Activated T-cell treated with anti-CD3 and anti-CD28 coated beads for 24 hours (primary cell): ENCODE measurements at regions not wholly inside any gene's neighbourhood (a gene's known extent, or its start where the extent isn't known, plus 50 kb on each side); places are given as distances from the start of the nearest gene placed in this dataset.

Source experiments
- DNase-seq: peaks from one replicate; pipeline ENCODE4 v3.0.0-alpha.2; 2020; ENCODE audit warnings: low read depth

DNA sequence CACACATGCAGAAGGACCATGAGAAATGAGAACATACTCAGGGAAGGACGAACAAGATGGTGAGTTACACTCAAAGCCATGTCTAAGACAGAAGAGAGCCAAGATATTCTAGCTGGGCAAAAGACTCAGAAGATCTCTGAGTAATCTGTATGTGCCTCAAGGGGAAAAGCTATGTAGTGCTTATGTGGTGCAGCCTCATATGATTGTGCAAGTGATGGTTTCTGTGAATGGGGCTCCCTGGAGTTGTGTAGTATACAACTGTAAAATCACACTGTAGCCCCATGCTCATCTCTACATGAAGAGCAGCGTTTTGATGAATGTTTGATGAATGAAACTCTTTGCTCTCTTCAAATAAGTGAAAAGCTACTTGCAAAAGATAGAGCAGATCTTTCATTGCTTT lies 57.5 kb downstream of the OSR1 start:
- no peak for DNase-seq

DNA sequence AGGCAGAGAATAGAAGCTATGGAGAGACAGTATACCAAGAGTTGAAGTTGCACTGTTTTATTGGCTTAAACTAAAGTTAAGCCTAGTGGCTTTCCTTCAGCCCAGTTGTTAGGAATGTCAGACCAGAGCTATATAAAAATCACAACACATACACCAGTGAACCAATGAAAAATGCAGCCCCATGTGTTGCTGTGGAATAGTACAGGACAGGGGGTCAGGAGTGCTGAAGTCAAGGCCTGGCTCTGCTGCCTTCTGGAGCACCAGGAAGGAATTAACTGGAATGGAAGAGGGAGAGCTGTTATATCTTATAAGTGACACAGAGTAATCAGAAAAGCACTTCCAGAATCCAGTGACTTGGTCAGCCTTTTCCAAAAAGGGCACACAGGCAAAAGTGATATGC lies 58.9 kb downstream of the OSR1 start:
- DNase-seq: no peak

DNA sequence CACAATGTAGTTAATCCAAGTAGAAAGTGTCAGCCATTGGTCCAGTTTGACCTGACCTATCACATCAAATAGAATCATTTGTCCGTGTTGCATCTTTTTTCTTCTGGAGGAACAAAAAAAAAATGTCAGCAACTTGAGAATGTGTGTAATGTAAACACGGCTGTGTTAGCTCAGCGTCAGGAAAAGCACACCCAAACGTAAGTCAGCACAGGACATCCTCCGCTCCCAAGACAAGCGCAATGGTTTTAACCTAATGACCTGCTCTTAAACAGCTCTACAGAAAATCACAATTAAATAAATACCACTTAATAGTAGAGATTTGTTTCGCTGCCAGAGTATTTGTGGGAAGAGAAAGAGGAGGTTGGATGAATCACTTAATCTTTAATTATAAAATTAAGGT lies 59.4 kb downstream of the OSR1 start:
- no peak for DNase-seq

DNA sequence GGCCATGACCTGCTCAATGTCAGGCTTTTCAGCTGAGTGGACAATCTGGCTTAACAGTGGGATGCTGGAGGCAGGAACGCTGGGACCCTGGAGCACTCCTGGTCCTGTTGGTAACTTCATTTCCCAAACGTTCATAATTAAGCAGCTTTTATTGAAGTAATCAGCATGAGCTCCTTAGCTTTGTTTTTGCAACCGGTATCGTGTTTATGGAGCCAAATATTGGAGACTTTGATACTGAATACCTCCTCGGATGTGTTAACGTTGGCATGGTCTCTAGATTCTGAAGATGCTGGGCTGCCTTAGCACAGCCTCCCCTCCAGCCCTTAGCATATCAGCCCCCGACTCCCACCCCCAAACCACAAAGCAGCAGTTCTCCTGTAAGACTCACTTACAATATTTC lies 60.7 kb downstream of the OSR1 start:
- no peak for DNase-seq

DNA sequence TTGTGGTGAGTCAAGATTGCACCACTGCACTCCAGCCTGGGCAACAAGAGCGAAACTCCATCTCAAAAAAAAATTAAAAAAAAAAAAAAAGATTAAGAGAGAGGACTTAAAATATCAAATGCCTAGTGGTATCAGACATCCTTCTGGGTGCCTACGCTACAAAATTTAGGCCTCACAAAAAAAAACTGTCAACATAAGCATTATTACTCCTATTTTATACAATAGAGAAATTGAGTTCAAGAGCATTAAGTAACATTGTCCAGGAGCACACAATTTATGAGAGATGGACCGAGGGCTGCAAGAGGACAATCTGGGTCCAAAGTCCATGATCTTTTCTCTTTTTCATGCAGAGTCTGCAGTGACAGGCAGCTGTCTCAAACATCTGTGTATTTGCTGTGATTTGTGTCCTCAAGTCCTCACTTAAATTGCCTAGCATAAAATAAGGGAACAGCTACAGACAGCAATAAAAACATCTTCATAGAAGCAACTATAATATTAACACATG lies 62.4 kb downstream of the OSR1 start:
- no peak for DNase-seq

DNA sequence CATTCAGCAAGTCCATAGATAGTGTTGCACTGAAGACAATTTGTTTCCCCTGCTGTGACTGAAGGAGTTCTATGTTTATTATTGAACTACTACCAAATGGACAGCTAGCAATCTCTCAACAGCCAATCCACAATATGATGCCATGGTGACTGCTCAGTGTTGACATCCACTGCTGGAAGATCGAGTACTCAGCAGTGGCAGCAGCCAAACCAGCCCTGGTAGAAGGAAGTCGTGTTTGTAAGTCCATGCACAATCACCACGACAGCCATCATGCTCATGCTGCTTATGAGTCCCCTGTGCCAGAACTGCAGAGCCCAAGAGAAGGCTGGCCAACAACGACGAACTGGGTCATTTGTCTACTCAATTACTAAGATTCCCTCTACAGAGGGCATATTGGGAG lies 66.4 kb downstream of the OSR1 start:
- DNase-seq: no peak

DNA sequence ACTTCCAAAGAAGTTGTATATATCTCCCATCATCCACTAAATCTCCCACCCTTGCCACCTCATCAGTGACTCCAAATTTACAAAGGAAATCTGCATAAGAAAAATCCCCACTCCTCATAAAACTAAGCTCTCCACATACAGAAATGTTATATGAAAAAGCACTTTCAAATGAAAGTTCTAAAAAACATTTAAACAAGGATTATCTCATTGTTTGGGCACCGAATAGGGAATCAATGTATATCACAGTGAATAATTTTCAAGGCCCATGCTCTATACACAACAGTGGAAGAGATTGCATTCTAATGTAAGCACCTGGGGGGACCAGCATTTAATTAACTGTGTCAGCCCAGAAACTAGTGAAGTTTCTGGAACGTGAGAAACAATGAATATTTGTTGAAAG lies 70.1 kb downstream of the OSR1 start:
- no peak for DNase-seq

GRCh38 chr2:19287324-19287723 lies 71.1 kb downstream of the OSR1 start:
- no peak for DNase-seq

- no peak for DNase-seq
Observed at GRCh38 chr2:19282305-19282704, 76.1 kb downstream of the OSR1 start.

DNA sequence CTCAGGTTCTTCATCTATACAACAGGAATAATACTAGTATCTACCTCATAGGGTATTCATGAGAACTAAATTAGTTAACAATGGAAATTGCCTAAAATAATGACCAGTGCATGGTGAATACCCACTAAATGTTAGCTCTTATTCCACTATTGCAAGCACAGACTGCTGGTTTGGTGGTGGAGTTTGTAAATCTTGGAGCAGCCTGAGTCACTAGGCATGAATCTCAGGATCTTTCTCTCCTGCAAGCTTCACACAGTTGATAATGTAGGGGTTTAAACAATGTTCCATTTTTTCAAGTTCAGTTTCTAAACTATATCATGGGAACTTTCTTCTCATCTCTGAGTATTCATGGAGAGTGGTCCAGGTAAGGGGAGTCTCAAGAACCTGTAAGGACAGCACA lies 84.0 kb downstream of the OSR1 start:
- DNase-seq: no peak

- no peak for DNase-seq
Observed at GRCh38 chr2:19272941-19273470, 85.4 kb downstream of the OSR1 start.

DNA sequence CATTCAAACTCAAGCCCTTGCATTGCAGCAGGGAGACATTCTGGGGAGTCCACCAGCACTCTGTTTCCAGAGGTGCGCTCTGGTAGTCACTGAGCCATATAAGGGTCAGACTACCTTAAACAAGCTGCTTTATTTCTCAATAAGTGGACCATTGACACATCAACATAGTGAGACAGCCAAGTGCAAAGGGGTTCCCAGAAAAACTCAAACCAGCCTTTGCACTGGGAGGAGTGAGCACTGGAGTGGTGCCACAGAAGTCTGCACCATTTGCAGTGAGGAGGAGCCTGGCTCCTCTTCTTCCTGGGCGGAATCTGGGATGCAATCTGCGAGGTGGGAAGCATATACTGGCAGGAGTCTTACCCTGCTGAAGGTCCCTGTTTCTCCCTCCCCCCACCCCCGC lies 86.4 kb downstream of the OSR1 start:
- no peak for DNase-seq

GRCh38 chr2:19264852-19265251 lies 93.6 kb downstream of the OSR1 start:
- DNase-seq: no peak

- DNase-seq: no peak
Observed at GRCh38 chr2:19262150-19262549, 96.3 kb downstream of the OSR1 start.

DNA sequence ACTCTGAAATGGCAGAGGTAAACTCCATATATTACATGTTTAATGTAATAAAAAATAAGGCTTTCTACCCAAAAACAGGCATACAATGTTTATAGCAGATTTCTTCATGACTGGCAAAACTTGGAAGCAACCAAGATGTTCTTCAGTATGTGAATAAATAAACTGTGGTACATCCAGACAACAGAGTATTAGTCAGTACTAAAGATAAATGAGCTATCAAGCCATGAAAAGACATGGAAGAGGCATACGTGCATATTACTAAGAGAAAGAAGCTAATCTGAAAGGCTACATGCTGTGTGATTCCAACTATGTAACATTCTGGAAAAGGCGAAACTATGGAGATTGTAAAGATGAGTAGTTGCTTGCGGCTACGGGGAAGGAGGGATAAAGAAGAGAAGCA lies 97.4 kb downstream of the OSR1 start:
- no peak for DNase-seq

DNA sequence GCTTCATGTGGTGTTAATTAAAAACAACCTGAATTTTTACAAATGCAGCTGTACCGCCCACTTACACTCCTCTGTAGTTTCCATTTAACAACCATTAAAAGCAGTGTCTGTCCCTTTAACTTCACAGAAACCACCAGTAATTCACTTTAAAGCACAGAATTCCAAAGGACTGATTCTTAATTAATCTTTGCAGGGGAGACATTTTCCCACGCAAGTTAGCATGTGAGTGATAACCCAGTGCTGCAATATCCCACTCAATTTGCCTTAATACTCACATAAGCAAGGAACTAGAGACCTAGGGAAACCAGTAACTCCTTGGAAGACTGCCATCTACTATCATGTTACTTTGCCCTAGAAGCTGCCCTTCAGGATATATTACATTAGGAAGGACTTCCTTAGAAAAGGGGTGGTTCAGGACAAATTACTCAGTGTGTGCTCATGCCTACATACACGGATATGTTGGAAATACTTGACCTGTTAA lies 102.3 kb downstream of the OSR1 start:
- DNase-seq: no peak

- no peak for DNase-seq
Observed at GRCh38 chr2:19255481-19255880, 102.9 kb downstream of the OSR1 start.

DNA sequence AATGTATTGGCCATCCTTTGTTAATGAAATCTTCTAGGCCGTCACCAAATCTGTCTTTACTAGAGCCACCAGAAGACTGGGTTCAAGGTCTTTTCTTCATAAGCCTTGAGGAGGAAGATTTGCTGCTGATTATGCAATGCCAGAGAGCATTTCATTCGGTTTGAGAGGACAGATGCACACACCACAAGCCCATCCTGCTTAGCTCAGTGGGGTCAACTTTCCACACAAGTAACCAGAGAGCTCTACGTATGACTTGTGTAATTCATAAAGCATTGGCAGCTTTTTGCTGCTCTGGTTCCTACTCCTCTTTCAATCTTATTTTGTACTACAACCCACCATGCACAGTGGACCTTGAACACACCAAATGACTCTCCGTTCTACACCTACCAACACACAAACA lies 106.9 kb downstream of the OSR1 start:
- no peak for DNase-seq

- DNase-seq: no peak
Observed at GRCh38 chr2:19250906-19251305, 107.5 kb downstream of the OSR1 start.

DNA sequence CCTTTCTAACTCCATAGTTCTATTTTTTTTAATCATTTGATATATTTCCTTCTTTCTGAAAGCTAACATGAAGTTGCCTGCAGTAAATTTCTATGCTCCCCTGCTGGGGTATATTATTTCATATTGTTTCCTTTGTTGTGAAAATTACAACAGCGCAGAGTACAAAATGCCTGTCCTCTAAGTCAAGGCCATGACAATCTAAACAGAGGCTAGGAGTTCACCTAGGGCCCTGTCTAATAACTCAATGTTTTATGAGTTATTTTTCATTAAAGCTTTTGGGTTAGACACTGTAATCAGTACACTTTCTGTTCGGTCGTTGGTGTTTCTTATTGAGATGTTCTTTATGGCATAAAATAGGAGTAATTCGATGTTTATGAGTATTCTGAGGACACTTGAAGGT lies 111.2 kb downstream of the OSR1 start:
- no peak for DNase-seq

GRCh38 chr2:19246496-19246895 lies 111.9 kb downstream of the OSR1 start:
- DNase-seq: no peak

- no peak for DNase-seq
Observed at GRCh38 chr2:19244460-19245363, 113.7 kb downstream of the OSR1 start.

GRCh38 chr2:19238440-19239060 lies 119.9 kb downstream of the OSR1 start:
- no peak for DNase-seq
